K562 (cell line): ENCODE measurements at regions not wholly inside any gene's neighbourhood (a gene's known extent, or its start where the extent isn't known, plus 50 kb on each side); places are given as distances from the start of the nearest gene placed in this dataset.

Experiments
- ATAC-seq: fragments of 200-7000 bp; cut with Tn5 transposase; 3 replicates; pipeline ENCODE4 v1.9.1; 2020; ENCODE audit warnings: moderate library complexity
- BruUV-seq: library from RNA; stranded (reverse); fragments of 400-500 nt; replicated peaks from 2 replicates; lab custom pipeline; 2021; lab: Mats Ljungman, UMichigan
- CTCF ChIA-PET: fragments of 300-600 bp; formaldehyde crosslinking; extraction: SDS; loops from one replicate; lab custom pipeline; 2021; ENCODE audit warnings: low intra/inter-chr PET ratio; lab: Yijun Ruan, JAX
- POLR2A ChIA-PET: fragments of 300-600, 350-650 bp; sonication (Branson Sonifier 250); formaldehyde crosslinking; extraction: SDS; loops from one replicate; lab custom pipeline; 2021; ENCODE audit warnings: antibody characterized with exemption, inconsistent platforms; lab: Yijun Ruan, JAX
- DNase-seq, 4 experiments: peaks; one replicate each; pipeline versions ENCODE4 v3.0.0 to v3.0.0-alpha.2; 2011 to 2018; ENCODE audit warnings: low spot score in 3 of 4, mixed read lengths in 3 of 4; ENCODE audit errors: extremely low read depth in 1 of 4
- FAIRE-seq: peaks from 2 replicates; lab custom pipeline; 2011; peaks lifted over from hg19 to GRCh38; lab: Jason Lieb, UNC
- H2AFZ ChIP-seq: 2 replicates; pipeline ENCODE4 v1.6.0; 2011; ENCODE audit warnings: low read depth, low read length, control low read depth, inconsistent platforms
- H3K27ac ChIP-seq: fragments of 200-600 bp; 3 replicates; pipeline ENCODE4 v1.8.0; 2011; ENCODE audit warnings: low read depth, mild to moderate bottlenecking, control low read depth, inconsistent platforms, low read length, moderate library complexity, mixed read lengths; ENCODE audit errors: extremely low read depth
- H3K27me3 ChIP-seq, 2 experiments: fragments of 300-600 bp in 1 of 2; 2 replicates in 1 of 2; 3 replicates in 1 of 2; pipeline versions ENCODE4 v1.6.0 to v1.8.0; 2011; ENCODE audit warnings: inconsistent platforms in 2 of 2, low read length in 2 of 2, mild to moderate bottlenecking in 1 of 2, mixed read lengths in 1 of 2, moderate library complexity in 1 of 2; ENCODE audit not compliant: control insufficient read depth in 2 of 2, insufficient read depth in 2 of 2
- H3K36me3 ChIP-seq: fragments of 300-600 bp; 3 replicates; pipeline ENCODE4 v1.8.0; 2011; ENCODE audit warnings: mild to moderate bottlenecking, low read length, inconsistent platforms; ENCODE audit not compliant: control insufficient read depth, insufficient read depth
- H3K4me1 ChIP-seq, 2 experiments: fragments of 200-600 bp in 1 of 2; replicated peaks in 1 of 2; 2 replicates in 1 of 2; 3 replicates in 1 of 2; pipeline versions ENCODE4 v1.5.1 to v1.8.0; 2011; ENCODE audit warnings: inconsistent platforms in 2 of 2, low read length in 2 of 2, mild to moderate bottlenecking in 1 of 2, mixed read lengths in 1 of 2, moderate library complexity in 1 of 2; ENCODE audit not compliant: control insufficient read depth in 2 of 2, insufficient read depth in 2 of 2
- H3K4me2 ChIP-seq: 2 replicates; pipeline ENCODE4 v1.6.1; 2011; ENCODE audit warnings: low read length, control low read depth, inconsistent platforms, mixed read lengths; ENCODE audit not compliant: insufficient read depth
- H3K4me3 ChIP-seq: fragments of 200-600 bp; sonication (generic), shearing (Covaris generic); 2 replicates; pipeline ENCODE4 v1.5.1; 2016; ENCODE audit warnings: control low read depth, inconsistent platforms
- H3K79me2 ChIP-seq: fragments of 200-600 bp; 3 replicates; pipeline ENCODE4 v1.8.0; 2011; ENCODE audit warnings: low read length, inconsistent platforms; ENCODE audit not compliant: control insufficient read depth, insufficient read depth
- H3K9ac ChIP-seq, 2 experiments: 2 replicates each; pipeline versions ENCODE4 v1.6.0 to v1.6.1; 2011; ENCODE audit warnings: low read depth in 2 of 2, low read length in 2 of 2, control low read depth in 1 of 2, inconsistent platforms in 1 of 2, mild to moderate bottlenecking in 1 of 2, mixed read lengths in 1 of 2; ENCODE audit not compliant: insufficient read depth in 1 of 2
- H3K9me1 ChIP-seq: one replicate; pipeline ENCODE4 v1.6.0; 2011; ENCODE audit warnings: inconsistent platforms, mild to moderate bottlenecking, low read length, moderate library complexity; ENCODE audit not compliant: control insufficient read depth, insufficient read depth
- H3K9me3 ChIP-seq: replicated peaks from 2 replicates; pipeline ENCODE4 v1.5.1; 2011; ENCODE audit warnings: low read depth, low read length, inconsistent platforms; ENCODE audit not compliant: control insufficient read depth, insufficient read depth
- H4K20me1 ChIP-seq: replicated peaks from 2 replicates; pipeline ENCODE4 v1.6.1; 2011; ENCODE audit warnings: low read length, inconsistent platforms, mixed read lengths; ENCODE audit not compliant: control insufficient read depth, insufficient read depth
- CBX5 ChIP-seq: IDR thresholded peaks from 2 replicates; pipeline ENCODE4 v1.6.1; 2014; ENCODE audit warnings: low read depth, borderline replicate concordance
- CREB1 ChIP-seq, 2 experiments: sonication (generic) in 1 of 2; formaldehyde crosslinking in 1 of 2; IDR thresholded peaks; 2 replicates each; pipeline versions ENCODE4 v1.6.1 to v1.8.0; 2012 to 2022; ENCODE audit warnings: inconsistent platforms in 1 of 2, mild to moderate bottlenecking in 1 of 2, missing genetic modification reagents in 1 of 2, moderate library complexity in 1 of 2
- DIDO1 ChIP-seq: fragments of 450-650 bp; IDR thresholded peaks from 2 replicates; pipeline ENCODE4 v1.6.1; 2016; ENCODE audit warnings: low read depth, missing biosample characterization, missing genetic modification characterization
- GATA2 ChIP-seq: sonication (generic); formaldehyde crosslinking; IDR thresholded peaks from 2 replicates; pipeline ENCODE4 v1.4.0; 2020; ENCODE audit warnings: mild to moderate bottlenecking, missing genetic modification reagents
- MYC ChIP-seq, 2 experiments: fragments of 250-450 bp in 1 of 2; sonication (Bioruptor Pico) in 1 of 2; IDR thresholded peaks; 2 replicates each; pipeline versions ENCODE4 v1.5.1 to v1.6.1; 2012 to 2021; ENCODE audit warnings: low read depth in 2 of 2, borderline replicate concordance in 1 of 2, improper control_type of control experiment in 1 of 2, low read length in 1 of 2, mild to moderate bottlenecking in 1 of 2, moderate library complexity in 1 of 2
- MYNN ChIP-seq, 2 experiments: sonication (generic); formaldehyde crosslinking in 1 of 2; IDR thresholded peaks; 2 replicates each; pipeline versions ENCODE4 v1.5.0 to v1.6.1; 2016 to 2020; ENCODE audit warnings: antibody characterized with exemption in 1 of 2, missing genetic modification reagents in 1 of 2
- SMAD2 ChIP-seq: fragments of 150-350 bp; IDR thresholded peaks from 2 replicates; pipeline ENCODE4 v1.6.1; 2014; ENCODE audit warnings: low read depth, mild to moderate bottlenecking, low read length
- SRF ChIP-seq, 2 experiments: fragments of 250-450, 450-650 bp in 1 of 2; sonication (Bioruptor Pico) in 1 of 2; sonication (generic) in 1 of 2; formaldehyde crosslinking; IDR thresholded peaks; 2 replicates each; pipeline versions ENCODE4 v1.5.0 to v1.5.1; 2020 to 2022; ENCODE audit warnings: mild to moderate bottlenecking in 1 of 2, missing genetic modification reagents in 1 of 2
- ZBTB1 ChIP-seq: sonication (generic); formaldehyde crosslinking; IDR thresholded peaks from 2 replicates; pipeline ENCODE4 v1.8.1; 2023; ENCODE audit warnings: missing genetic modification reagents, low read depth, mild to moderate bottlenecking, borderline replicate concordance
- ZKSCAN1 ChIP-seq: fragments of 150-350 bp; IDR thresholded peaks from 2 replicates; pipeline ENCODE4 v1.6.1; 2016; ENCODE audit warnings: low read depth, low read length
- ZNF12 ChIP-seq: sonication (generic); formaldehyde crosslinking; IDR thresholded peaks from 2 replicates; pipeline ENCODE4 v1.4.0; 2020; ENCODE audit warnings: mild to moderate bottlenecking, missing genetic modification reagents
- ZNF143 ChIP-seq: sonication (generic); formaldehyde crosslinking; IDR thresholded peaks from 2 replicates; pipeline ENCODE4 v1.9.0; 2022; ENCODE audit warnings: mild to moderate bottlenecking, missing genetic modification reagents
- ZZZ3 ChIP-seq: fragments of 450-650 bp; IDR thresholded peaks from 2 replicates; pipeline ENCODE4 v1.6.1; 2016; ENCODE audit warnings: antibody characterized with exemption, mild to moderate bottlenecking, moderate library complexity
- WGBS: fragments of 100-300 bp; shearing (Covaris generic); methylation state at CpG from one replicate; pipeline ENCODE4 v1.1.6; 2016; ENCODE audit warnings: low coverage, mixed read lengths; ENCODE audit not compliant: insufficient coverage; ENCODE audit errors: missing lambda C conversion rate; 5-methylcytosine and 5-hydroxymethylcytosine counted together
- in situ Hi-C: fragments of 300-500 bp; cut with MboI; formaldehyde crosslinking; loops from 4 replicates; pipeline ENCODE4 v1.15.0; 2018; ENCODE audit warnings: inconsistent platforms, mixed read lengths
- intact Hi-C: fragments of 100-400 bp; cut with micrococcal nuclease; formaldehyde crosslinking; loops from 2 replicates; pipeline ENCODE4 v1.14.2; 2022
- TF ChIP-seq, protein P1 (sequence below): fragments of 450-650 bp; formaldehyde crosslinking; IDR thresholded peaks from 2 replicates; pipeline ENCODE4 v1.4.0; 2022; ENCODE audit warnings: mild to moderate bottlenecking, moderate library complexity
- TF ChIP-seq, protein P2 (sequence below): fragments of 450-650 bp; conservative IDR thresholded peaks from 2 replicates; pipeline ENCODE4 v1.6.1; 2016; ENCODE audit warnings: missing genetic modification characterization, low read depth, mild to moderate bottlenecking, missing compliant biosample characterization, moderate library complexity

DNA sequence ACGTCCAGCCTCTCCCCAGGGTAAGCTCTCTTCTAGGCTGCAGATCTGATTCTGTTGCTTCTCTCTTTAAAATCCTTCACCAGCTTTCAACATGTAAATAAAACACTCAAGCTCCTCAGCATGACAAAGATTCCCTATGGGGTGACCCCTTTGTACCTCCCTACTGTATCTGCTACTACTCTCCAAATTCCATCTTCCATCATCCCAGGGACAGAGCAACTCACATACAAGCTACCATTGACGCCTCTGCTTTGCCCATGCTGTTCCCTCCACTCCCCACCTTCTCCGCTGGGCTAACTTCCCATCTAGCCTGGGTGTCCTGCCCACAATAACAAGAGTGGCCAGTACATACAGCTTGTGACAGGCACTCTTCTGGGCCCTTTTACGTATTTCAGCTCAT, 207.5 kb upstream of the ZBED5 start:
- Histone ChIP-seq H4K20me1 (no peaks in the 10 kb centered on the region), H3K79me2 (no peaks in the 10 kb centered on the region), H3K4me2 (no peak overlapping the region), H3K9me1 (no peaks in the 10 kb centered on the region), H3K9ac (no peak overlapping the region), H3K4me1 (no peaks in the 10 kb centered on the region), H3K4me3 (no peak overlapping the region), H3K9me3 (no peaks in the 10 kb centered on the region), H3K27ac (no peak overlapping the region), H2AFZ (no peak overlapping the region), H3K36me3 (no peaks in the 10 kb centered on the region), H3K27me3 (peaks cover 0 to 8% of the 10 kb centered on the region in 2 experiments; a peak in 2 of 5 replicates)
- DNase-seq (no peak), ATAC-seq (no peak), FAIRE-seq (no peak)
- TF ChIP-seq SRF (CRISPR knock-in tag; IDR thresholded peaks at IDR 0.05) = no peak
- no peak for TF ChIP-seq SMAD2
- 0% methylated on average over 4 of the region's 4 CpGs for WGBS
- CTCF ChIA-PET = no interaction called here
- in situ Hi-C loops = no loop called here
- POLR2A ChIA-PET = interaction anchor here (0.8 to 1.5 kb wide), 2 partner anchors 9 to 19 kb away, joined by 3 to 4 read pairs; no protein-coding TSS in a partner anchor
- intact Hi-C loops = no loop called here
- BruUV-seq = no TSS peak

DNA sequence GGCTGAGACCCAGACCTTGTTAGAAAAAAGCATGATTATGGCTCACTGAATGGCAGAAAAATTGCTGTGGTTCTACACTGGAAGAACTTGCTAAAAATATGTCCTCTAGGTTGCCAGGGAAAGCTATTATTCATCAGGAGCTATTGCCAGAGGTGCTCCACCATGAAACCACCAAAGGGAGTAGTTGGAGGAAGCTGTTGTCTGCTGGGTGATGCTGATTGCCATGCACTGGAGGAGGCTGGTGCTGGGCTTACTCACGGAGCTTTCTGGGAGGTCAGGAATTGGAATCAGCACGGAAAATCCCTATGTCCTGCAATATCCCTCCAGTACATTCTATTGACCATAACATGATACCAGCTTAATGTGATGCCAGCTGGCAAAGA, 199.6 kb upstream of the ZBED5 start:
- BruUV-seq = no TSS peak
- H3K36me3 ChIP-seq = no peaks in the 10 kb centered on the region
- H2AFZ ChIP-seq = no peak overlapping the region
- H3K4me1 ChIP-seq = no peaks in the 10 kb centered on the region
- ChIA-PET POLR2A (no interaction called here), CTCF (no interaction called here)
- no peak overlapping the region for H3K4me2 ChIP-seq
- ATAC-seq (no peak), DNase-seq (no peak), FAIRE-seq (no peak)
- intact Hi-C loops (no loop called here), in situ Hi-C loops (no loop called here)
- no peak overlapping the region for H3K9ac ChIP-seq
- H4K20me1 ChIP-seq = no peaks in the 10 kb centered on the region
- no peaks in the 10 kb centered on the region for H3K27me3 ChIP-seq
- no peaks in the 10 kb centered on the region for H3K9me1 ChIP-seq
- no peaks in the 10 kb centered on the region for H3K79me2 ChIP-seq
- WGBS = 0% methylated on average over 2 of the region's 2 CpGs
- no peak overlapping the region for H3K4me3 ChIP-seq
- H3K9me3 ChIP-seq = 0 out of 2 replicates have a peak, but pooled peaks cover 2% of the 10 kb centered on the region
- no peak overlapping the region for H3K27ac ChIP-seq
- TF ChIP-seq ZBTB1 (CRISPR knock-in tag) = no peak
- TF ChIP-seq CREB1 (IDR thresholded peaks at IDR 0.05) = no peak
- TF ChIP-seq CREB1 (CRISPR knock-in tag; IDR thresholded peaks at IDR 0.05) = no peak
- TF ChIP-seq ZNF12 (CRISPR knock-in tag) = no peak
- no peak for TF ChIP-seq ZZZ3
- TF ChIP-seq ZKSCAN1 = no peak
- TF ChIP-seq, protein P1, sequence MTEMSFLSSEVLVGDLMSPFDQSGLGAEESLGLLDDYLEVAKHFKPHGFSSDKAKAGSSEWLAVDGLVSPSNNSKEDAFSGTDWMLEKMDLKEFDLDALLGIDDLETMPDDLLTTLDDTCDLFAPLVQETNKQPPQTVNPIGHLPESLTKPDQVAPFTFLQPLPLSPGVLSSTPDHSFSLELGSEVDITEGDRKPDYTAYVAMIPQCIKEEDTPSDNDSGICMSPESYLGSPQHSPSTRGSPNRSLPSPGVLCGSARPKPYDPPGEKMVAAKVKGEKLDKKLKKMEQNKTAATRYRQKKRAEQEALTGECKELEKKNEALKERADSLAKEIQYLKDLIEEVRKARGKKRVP (CRISPR knock-in tag) = no peak
- TF ChIP-seq, protein P2, sequence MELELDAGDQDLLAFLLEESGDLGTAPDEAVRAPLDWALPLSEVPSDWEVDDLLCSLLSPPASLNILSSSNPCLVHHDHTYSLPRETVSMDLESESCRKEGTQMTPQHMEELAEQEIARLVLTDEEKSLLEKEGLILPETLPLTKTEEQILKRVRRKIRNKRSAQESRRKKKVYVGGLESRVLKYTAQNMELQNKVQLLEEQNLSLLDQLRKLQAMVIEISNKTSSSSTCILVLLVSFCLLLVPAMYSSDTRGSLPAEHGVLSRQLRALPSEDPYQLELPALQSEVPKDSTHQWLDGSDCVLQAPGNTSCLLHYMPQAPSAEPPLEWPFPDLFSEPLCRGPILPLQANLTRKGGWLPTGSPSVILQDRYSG = no peak
- no peak for TF ChIP-seq MYC (IDR thresholded peaks at IDR 0.05; ENCODE audit: low read depth, low read length)
- no peak for TF ChIP-seq MYC (CRISPR knock-in tag; IDR thresholded peaks at IDR 0.05; ENCODE audit: borderline replicate concordance, low read depth)
- TF ChIP-seq MYNN (IDR thresholded peaks at IDR 0.05) = no peak
- TF ChIP-seq MYNN (CRISPR knock-in tag; IDR thresholded peaks at IDR 0.05) = no peak
- TF ChIP-seq GATA2 = no peak
- no peak for TF ChIP-seq CBX5
- no peak for TF ChIP-seq ZNF143 (CRISPR knock-in tag)
- TF ChIP-seq DIDO1 = no peak
